Smooth muscle cell of the brain vasculature (primary cell): ENCODE measurements at regions not wholly inside any gene's neighbourhood (a gene's known extent, or its start where the extent isn't known, plus 50 kb on each side); places are given as distances from the start of the nearest gene placed in this dataset.
"Not testable (repeated sequence)": the region's sequence is repeated elsewhere in the genome, so short reads cannot be mapped to it uniquely, and the experiment has no call there.

ENCODE experiments used
- DNase-seq: peaks from one replicate; pipeline ENCODE4 v3.0.0-alpha.2; 2012; ENCODE audit warnings: low read depth, low spot score

- DNase-seq = no peak
These were observed 943.7 kb downstream of the EFNA5 start for GRCh38 chr5:106727071-106727470.

- DNase-seq = no peak
These were observed 950.4 kb downstream of the EFNA5 start for GRCh38 chr5:106720367-106720766.

DNA sequence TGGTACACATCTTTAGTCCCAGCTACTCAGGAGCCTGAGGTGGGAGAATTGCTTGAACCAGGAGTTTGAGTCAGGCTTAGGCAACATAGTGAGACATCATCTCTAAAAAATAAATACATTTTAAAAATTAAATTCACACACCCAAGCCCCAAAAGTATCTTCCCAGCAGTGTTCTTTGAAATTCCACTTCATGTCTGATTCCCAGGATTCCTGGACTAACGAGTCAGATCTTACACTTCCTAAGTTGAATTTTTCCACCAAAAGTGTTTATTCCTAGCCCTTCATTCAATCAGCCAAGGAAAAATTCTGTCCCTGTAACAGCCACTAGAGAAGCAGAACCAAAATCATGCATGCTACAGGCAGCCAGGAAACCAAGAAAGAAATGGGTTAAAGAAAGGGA, 970.9 kb downstream of the EFNA5 start:
- no peak for DNase-seq

GRCh38 chr5:106699198-106699597, 971.5 kb downstream of the EFNA5 start:
- DNase-seq = no peak

- DNase-seq = no peak
These were observed 972.6 kb downstream of the EFNA5 start for GRCh38 chr5:106698169-106698568.

- no peak for DNase-seq
These were observed 979.0 kb downstream of the EFNA5 start for GRCh38 chr5:106691701-106692100.

DNA sequence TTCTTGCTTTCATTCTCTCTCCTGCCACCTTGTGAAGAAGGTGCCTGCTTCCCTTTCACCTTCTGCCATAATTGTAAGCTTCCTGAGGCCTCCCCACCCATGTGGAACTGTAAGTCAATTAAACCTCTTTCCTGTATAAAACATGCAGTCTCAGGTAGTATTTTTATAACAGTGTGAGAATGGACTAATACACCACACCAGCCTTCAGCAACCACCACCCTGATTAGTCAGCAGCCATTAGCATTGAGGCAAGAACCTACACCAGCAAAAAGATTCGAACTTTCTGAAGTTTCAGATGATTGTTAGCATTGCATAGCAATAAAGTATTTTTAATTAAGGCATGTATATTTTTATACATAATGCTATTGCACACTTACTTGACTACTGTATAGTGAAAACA, 980.2 kb downstream of the EFNA5 start:
- DNase-seq = no peak

DNA sequence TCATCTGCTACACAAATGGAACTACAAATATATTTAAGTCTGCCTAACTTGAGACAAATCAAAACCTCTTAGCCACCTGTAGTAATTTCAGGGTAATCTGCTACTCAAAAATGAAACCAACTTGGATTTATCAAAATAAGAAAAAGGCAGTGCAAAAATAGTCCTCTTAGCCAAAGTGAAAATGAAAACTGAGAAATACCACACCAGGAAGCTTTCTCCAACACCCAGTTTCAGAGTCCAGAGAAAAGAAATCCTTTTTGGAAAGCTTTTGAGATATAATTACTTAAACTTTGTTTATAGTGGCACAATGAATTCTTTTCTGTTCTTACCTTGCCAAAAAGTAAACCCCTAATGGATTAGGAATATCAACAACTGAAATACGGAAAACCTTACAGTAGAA, 990.4 kb downstream of the EFNA5 start:
- no peak for DNase-seq

DNA sequence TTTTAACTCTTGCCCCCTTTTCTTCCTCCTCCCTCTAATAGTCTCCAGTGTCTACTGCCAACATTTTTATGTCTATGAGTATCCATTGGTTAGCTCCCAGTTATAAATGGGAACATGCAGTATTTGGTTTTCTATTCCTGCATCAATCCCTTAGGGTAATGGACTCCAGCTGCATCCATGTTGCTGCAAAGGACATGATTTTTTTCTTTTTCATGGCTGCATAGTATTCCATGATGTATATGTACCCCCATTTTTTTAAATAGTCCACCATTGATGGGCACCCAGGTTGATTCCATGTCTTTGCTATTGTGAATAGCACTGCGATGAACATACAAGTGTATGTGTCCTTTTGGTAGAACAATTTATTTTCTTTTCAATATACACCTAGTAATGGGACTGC, 993.7 kb downstream of the EFNA5 start:
- DNase-seq = no peak

DNA sequence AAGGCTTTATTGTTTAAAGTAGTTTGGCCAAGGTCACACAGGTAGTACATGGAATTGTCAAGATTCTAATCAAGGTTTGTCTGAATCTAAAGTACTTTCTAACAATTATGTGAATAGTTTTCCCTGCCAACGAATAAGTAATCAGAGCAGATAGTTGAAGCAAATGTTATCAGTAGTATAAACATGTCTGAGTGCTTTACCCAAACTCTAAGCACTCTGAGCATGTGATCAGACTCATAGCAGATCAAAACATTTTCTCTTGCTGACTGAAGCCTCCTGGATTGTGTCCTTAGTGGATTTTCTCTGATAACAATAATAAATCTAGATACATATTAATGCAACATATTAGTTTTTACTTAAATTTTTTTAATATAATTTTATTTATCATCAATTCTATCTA, 995.0 kb downstream of the EFNA5 start:
- DNase-seq = no peak

DNA sequence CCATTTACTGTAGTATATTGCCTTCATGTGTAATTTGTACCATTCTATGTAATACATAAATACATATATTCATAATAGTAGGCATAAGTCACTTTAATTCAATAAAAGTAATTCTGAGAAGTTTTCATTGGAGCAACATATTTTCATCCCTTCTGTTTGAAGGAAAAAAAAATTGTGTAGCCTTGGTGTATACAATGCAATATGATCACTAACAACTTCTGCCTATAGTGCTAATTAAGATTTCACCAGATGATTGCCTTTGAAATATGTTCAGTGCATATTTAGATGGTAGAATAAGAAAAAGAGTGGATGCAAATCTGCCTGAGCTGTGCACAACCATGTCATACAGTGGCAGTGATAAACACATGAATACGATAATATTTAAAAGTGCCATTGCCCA, 996.8 kb downstream of the EFNA5 start:
- DNase-seq = no peak

- DNase-seq = no peak
These were observed 1008.9 kb downstream of the EFNA5 start for GRCh38 chr5:106661866-106662265.

DNA sequence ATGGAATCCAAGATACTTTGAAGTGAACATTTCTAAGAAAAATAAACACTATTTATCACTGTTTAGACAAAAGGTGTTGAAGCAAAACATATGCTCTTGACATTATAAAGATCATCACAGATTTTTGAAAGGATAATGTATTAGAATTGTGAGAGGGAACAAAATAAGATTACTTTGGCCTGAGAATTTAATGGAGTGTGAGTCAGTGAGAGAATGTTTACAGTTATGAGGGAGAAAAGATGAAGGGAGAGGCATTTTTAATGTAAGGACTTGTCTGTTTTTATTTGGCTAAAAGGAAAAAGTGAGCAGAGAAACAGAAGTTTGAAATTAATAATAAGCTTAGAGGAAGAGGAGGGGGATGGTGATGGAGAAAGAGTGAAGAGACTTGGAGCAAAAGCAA, 1010.1 kb downstream of the EFNA5 start:
- DNase-seq = no peak

GRCh38 chr5:106658150-106658549, 1012.6 kb downstream of the EFNA5 start:
- DNase-seq = no peak

- no peak for DNase-seq
These were observed 1013.9 kb downstream of the EFNA5 start for GRCh38 chr5:106656821-106657220.

DNA sequence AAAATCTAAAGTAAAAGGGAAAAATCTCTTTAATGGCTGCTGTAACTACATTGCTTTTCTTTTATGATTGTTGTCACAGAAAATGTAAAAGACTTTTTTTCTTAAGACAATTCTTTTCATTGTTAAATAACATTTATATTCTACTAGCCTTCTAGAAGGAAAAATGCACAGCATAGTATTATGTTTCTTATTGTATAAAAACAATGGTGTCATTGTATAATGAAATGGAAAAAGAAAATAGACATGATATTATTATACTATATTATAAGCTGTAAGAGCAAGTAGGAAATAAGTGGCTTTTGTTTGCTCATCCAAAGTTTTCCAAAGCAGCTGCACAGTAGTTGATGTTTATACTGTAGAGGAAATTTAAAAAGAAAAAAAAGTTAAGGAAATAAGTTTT, 1021.7 kb downstream of the EFNA5 start:
- no peak for DNase-seq

DNA sequence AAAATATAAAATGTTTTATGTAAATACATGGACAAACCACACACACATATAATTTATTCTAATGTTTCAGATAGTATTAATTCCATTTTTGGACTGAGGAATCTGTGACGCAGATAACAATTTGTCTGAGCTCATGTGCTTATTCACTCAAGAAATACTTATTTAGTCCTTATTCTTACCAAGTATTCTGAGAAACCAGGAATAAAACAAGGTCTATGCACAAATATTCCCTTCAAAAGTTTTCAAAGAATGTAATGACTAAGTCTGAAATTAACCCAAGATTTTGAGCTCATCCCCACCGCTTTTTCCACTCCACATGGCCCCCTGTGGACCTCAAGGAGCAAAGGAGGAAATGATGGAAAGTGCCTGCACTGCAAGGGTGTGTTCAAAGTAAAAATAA, 1022.3 kb downstream of the EFNA5 start:
- no peak for DNase-seq

DNA sequence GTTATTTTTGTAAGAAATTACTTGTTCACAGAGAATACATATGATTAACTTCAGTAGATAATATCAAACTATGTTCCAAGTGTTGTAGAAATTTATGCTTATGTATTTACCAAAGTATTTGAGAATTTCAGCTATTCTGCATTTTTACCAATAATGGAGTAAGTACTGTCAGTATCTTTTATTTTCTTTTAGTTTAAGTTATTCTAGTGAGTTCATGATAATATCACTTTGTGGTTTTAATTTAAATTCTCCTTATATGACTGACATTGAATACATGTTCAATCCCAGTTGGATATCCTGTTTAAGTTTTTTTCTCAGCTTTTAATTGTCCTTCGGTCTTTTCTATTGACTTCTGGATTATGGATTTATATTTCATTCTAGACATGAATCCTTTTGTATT, 1024.6 kb downstream of the EFNA5 start:
- no peak for DNase-seq

DNA sequence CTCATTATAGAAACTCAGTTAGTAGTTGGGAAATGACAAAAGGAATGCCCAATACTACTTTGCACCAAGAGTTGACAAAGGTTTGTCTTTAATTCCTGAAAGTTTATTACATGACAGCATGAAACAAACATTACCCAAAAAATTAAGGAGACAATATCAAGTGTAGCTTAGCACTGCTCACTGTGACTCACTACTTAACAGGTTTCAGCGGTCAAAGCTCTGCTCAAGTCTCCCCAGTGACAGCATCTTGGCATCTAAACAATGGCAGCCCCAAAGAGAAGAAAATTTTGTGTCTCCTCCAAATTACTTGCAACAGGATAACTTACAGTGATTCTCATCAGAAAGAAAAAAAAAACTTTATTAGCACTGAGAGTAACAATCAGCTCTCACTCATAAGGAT, 1030.2 kb downstream of the EFNA5 start:
- no peak for DNase-seq

GRCh38 chr5:106639488-106639887, 1031.2 kb downstream of the EFNA5 start:
- DNase-seq = no peak

DNA sequence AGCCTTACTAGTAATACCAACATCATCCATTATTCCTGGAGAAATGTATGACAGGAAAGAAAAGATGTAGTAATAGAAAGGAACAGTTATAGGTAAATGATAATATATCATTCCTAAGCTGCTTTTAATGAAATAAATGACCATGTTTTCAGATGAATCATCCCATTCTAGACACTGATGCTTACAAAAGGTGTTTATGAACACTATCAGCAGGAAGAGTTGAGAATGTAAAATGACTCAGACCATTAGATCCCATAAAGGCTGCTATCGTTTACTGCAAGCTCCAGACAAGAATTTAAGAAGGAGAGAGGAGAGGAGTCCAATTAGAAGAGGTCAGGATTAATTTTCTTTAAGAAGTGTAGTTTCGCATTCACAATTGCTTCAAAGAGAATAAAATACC, 1033.5 kb downstream of the EFNA5 start:
- no peak for DNase-seq

GRCh38 chr5:106634375-106634774, 1036.4 kb downstream of the EFNA5 start:
- DNase-seq = no peak

GRCh38 chr5:106633825-106634224, 1036.9 kb downstream of the EFNA5 start:
- DNase-seq = no peak

DNA sequence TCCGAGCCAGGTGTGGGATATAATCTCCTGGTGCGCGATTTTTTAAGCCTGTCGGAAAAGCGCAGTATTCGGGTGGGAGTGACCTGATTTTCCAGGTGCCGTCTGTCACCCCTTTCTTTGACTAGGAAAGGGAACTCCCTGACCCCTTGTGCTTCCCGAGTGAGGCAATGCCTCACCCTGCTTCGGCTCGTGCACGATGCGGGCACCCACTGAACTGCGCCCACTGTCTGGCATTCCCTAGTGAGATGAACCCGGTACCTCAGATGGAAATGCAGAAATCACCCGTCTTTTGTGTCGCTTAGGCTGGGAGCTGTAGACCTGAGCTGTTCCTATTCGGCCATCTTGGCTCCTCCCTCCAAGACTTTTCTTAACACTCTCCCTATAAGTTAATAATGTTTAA, 1042.3 kb downstream of the EFNA5 start:
- DNase-seq = not testable (repeated sequence)

DNA sequence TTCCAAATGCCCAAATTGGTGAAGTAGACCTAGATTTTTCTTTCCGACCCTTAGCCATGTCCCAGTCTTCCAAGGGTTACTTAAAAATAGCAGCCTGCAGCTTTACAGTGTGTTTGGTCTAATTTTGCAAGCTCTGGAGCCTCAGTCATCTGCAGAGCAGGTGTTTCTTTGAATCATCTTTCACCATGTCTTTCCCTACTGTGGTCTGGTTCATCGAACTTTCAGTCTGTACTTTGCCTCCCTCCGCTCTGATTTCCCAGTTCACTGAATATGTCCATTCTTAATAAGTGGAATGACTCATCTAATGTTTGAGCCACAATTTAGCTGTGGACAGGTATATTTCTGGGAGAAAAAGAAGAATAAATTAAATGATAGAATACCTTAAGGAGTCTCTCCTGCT, 1060.7 kb downstream of the EFNA5 start:
- no peak for DNase-seq
